ENCODE measurements at regions not wholly inside any gene's neighbourhood (a gene's known extent, or its start where the extent isn't known, plus 50 kb on each side); places are given as distances from the start of the nearest gene placed in this dataset.

DNA sequence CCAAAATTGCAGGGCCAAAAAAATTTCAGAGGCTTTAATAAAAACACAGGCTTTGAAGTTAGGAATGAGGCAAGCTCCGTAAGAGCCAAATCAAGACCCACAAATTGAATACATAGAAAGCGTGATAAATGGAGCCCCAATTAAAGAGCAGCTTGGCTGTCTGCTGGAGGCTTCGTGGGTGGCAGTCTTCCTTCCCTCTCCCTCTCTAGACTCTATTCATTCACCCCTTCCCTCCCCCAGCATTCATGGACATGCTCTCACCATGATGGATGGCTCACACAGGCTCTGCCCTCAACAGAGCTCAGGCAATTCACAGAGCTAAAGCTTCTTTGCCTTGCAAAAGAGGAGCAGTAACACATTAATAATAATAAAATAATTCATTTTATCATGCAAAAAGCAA lies 214.1 kb downstream of the HERPUD2 start:
- no peak overlapping the region for H3K4me3 ChIP-seq (ENCODE audit: low read depth, low read length)
- TF ChIP-seq CTCF (IDR thresholded peaks at IDR 0.05; ENCODE audit: low read depth, low read length) = no peak

DNA sequence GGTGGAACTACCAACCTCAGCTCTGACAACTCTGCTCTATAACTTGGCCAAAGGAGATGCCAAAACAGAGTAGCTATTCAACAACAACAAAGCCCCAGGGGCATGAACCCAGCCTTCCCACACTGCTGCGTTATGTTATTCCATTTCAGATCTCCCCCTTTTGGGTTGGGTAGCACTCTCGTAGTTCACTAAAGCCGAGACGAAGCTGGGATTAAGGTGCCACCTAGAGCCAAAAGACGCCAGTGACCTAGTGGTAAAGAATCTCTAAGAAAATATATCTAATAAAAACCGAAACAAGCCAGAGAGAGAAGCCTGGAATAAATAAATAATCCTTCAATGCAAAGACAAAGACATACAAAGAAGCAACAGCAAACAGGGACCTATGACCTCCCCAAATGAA lies 217.3 kb downstream of the HERPUD2 start:
- no peak for TF ChIP-seq CTCF (IDR thresholded peaks at IDR 0.05; ENCODE audit: low read depth, low read length)
- no peak overlapping the region for H3K4me3 ChIP-seq (ENCODE audit: low read depth, low read length)

- H3K4me3 ChIP-seq (ENCODE audit: low read depth, low read length) = no peak overlapping the region
- TF ChIP-seq CTCF (IDR thresholded peaks at IDR 0.05; ENCODE audit: low read depth, low read length) = no peak
These were observed 220.2 kb upstream of the TBX20 start for GRCh38 chr7:35474100-35474499.

- TF ChIP-seq CTCF (IDR thresholded peaks at IDR 0.05; ENCODE audit: low read depth, low read length) = no peak
- no peak overlapping the region for H3K4me3 ChIP-seq (ENCODE audit: low read depth, low read length)
These were observed 214.7 kb upstream of the TBX20 start for GRCh38 chr7:35468606-35469005.

- TF ChIP-seq CTCF (IDR thresholded peaks at IDR 0.05; ENCODE audit: low read depth, low read length) = no peak
- no peak overlapping the region for H3K4me3 ChIP-seq (ENCODE audit: low read depth, low read length)
These were observed 213.6 kb upstream of the TBX20 start for GRCh38 chr7:35467456-35467978.

GRCh38 chr7:35465791-35466336 lies 212.0 kb upstream of the TBX20 start:
- TF ChIP-seq CTCF (IDR thresholded peaks at IDR 0.05; ENCODE audit: low read depth, low read length) = no peak
- H3K4me3 ChIP-seq (ENCODE audit: low read depth, low read length) = no peak overlapping the region

- no peak for TF ChIP-seq CTCF (IDR thresholded peaks at IDR 0.05; ENCODE audit: low read depth, low read length)
- H3K4me3 ChIP-seq (ENCODE audit: low read depth, low read length) = no peak overlapping the region
These were observed 209.9 kb upstream of the TBX20 start for GRCh38 chr7:35463751-35464150.
